GM12878 (cell line): ENCODE measurements at regions not wholly inside any gene's neighbourhood (a gene's known extent, or its start where the extent isn't known, plus 50 kb on each side); places are given as distances from the start of the nearest gene placed in this dataset.

Experiments used
- ATAC-seq: fragments of 200-7000 bp; cut with Tn5 transposase; 3 replicates; pipeline ENCODE4 v1.9.1; 2020; ENCODE audit warnings: mild to moderate bottlenecking, moderate library complexity
- BruUV-seq: library from RNA; stranded (reverse); fragments of 400-500 nt; replicated peaks from 2 replicates; lab custom pipeline; 2021; lab: Mats Ljungman, UMichigan
- CTCF ChIA-PET: fragments of 300-600 bp; sonication (Branson Sonifier 250); formaldehyde crosslinking; extraction: SDS; loops from one replicate; lab custom pipeline; 2021; ENCODE audit warnings: inconsistent platforms; lab: Yijun Ruan, JAX
- POLR2A ChIA-PET: fragments of 350-600 bp; formaldehyde crosslinking; extraction: SDS; loops from one replicate; lab custom pipeline; 2021; ENCODE audit warnings: inconsistent platforms; lab: Charles Lee
- RAD21 ChIA-PET: fragments of 300-600 bp; sonication (Branson Sonifier 250); formaldehyde crosslinking; loops from one replicate; lab custom pipeline; 2023; ENCODE audit warnings: antibody characterized with exemption; ENCODE audit not compliant: unreplicated experiment; lab: Charles Lee
- SMC1A ChIA-PET: fragments of 300-600 bp; sonication (Branson Sonifier 250); formaldehyde crosslinking; loops from one replicate; lab custom pipeline; 2023; ENCODE audit not compliant: unreplicated experiment, uncharacterized antibody; lab: Charles Lee
- DNase-seq: peaks from one replicate; pipeline ENCODE4 v3.0.0-alpha.2; 2011; ENCODE audit warnings: low read depth, low spot score
- FAIRE-seq: peaks from 3 replicates; lab custom pipeline; 2011; peaks lifted over from hg19 to GRCh38; lab: Jason Lieb, UNC
- H2AFZ ChIP-seq: 2 replicates; pipeline ENCODE4 v1.6.0; 2011; ENCODE audit warnings: low read depth, low read length, control low read depth; ENCODE audit not compliant: control insufficient read depth
- H3K27ac ChIP-seq: 2 replicates; pipeline ENCODE4 v1.5.1; 2011; ENCODE audit warnings: control low read depth; ENCODE audit not compliant: control insufficient read depth, insufficient read depth
- H3K27me3 ChIP-seq, 2 experiments: replicated peaks in 1 of 2; 2 replicates each; pipeline versions ENCODE4 v1.6.0 to v1.6.1; 2011; ENCODE audit warnings: low read length in 1 of 2; ENCODE audit not compliant: control insufficient read depth in 2 of 2, insufficient read depth in 2 of 2
- H3K36me3 ChIP-seq, 2 experiments: 2 replicates each; pipeline ENCODE4 v1.5.1; 2011; ENCODE audit warnings: low read length in 1 of 2; ENCODE audit not compliant: control insufficient read depth in 2 of 2, insufficient read depth in 2 of 2
- H3K4me1 ChIP-seq: 2 replicates; pipeline ENCODE4 v1.6.1; 2011; ENCODE audit warnings: mild to moderate bottlenecking, low read length, moderate library complexity, mixed read lengths; ENCODE audit not compliant: control insufficient read depth, insufficient read depth
- H3K4me2 ChIP-seq: 2 replicates; pipeline ENCODE4 v1.6.0; 2011; ENCODE audit warnings: control low read depth; ENCODE audit not compliant: control insufficient read depth, insufficient read depth
- H3K4me3 ChIP-seq: fragments of 200-600 bp; sonication (generic); 2 replicates; pipeline ENCODE4 v1.5.1; 2016
- H3K79me2 ChIP-seq: 2 replicates; pipeline ENCODE4 v1.6.0; 2011; ENCODE audit warnings: low read length; ENCODE audit not compliant: control insufficient read depth, insufficient read depth
- H3K9ac ChIP-seq: 2 replicates; pipeline ENCODE4 v1.8.0; 2011; ENCODE audit warnings: low read length, control low read depth, mixed read lengths; ENCODE audit not compliant: control insufficient read depth, insufficient read depth
- H3K9me3 ChIP-seq: replicated peaks from 3 replicates; pipeline ENCODE4 v1.5.1; 2011; ENCODE audit warnings: mild to moderate bottlenecking, low read length; ENCODE audit not compliant: control insufficient read depth, insufficient read depth
- H4K20me1 ChIP-seq: 2 replicates; pipeline ENCODE4 v1.6.0; 2011; ENCODE audit not compliant: control insufficient read depth, insufficient read depth
- KAT2A ChIP-seq: conservative IDR thresholded peaks from 2 replicates; pipeline ENCODE4 v1.6.1; 2011; ENCODE audit warnings: low read depth, low read length; ENCODE audit not compliant: control insufficient read depth
- MEF2B ChIP-seq: fragments of 450-650 bp; IDR thresholded peaks from 2 replicates; pipeline ENCODE4 v1.6.1; 2018; ENCODE audit warnings: mild to moderate bottlenecking, moderate library complexity; ENCODE audit not compliant: partially characterized antibody, poor library complexity, severe bottlenecking
- MXI1 ChIP-seq: fragments of 150-350 bp; IDR thresholded peaks from 2 replicates; pipeline ENCODE4 v1.6.1; 2011; ENCODE audit warnings: low read depth, mild to moderate bottlenecking, inconsistent platforms, low read length, improper control_type of control experiment
- NFYB ChIP-seq: IDR thresholded peaks from 2 replicates; pipeline ENCODE4 v1.6.1; 2011; ENCODE audit warnings: low read depth, mild to moderate bottlenecking, low read length, improper control_type of control experiment, moderate library complexity; ENCODE audit not compliant: insufficient read depth
- POLR2AphosphoS5 ChIP-seq: IDR thresholded peaks from 2 replicates; pipeline ENCODE4 v1.6.1; 2011; ENCODE audit warnings: mild to moderate bottlenecking, low read length, inconsistent platforms
- RBBP5 ChIP-seq: fragments of 200-600 bp; sonication (generic); conservative IDR thresholded peaks from 2 replicates; pipeline ENCODE4 v1.6.1; 2016
- SIX5 ChIP-seq: IDR thresholded peaks from 2 replicates; pipeline ENCODE4 v1.6.1; 2011; ENCODE audit warnings: mild to moderate bottlenecking, low read depth, low read length, moderate library complexity; ENCODE audit not compliant: severe bottlenecking
- SMAD5 ChIP-seq: IDR thresholded peaks from 2 replicates; pipeline ENCODE4 v1.6.1; 2016; ENCODE audit warnings: antibody characterized with exemption, low read depth
- SMARCA5 ChIP-seq: fragments of 450-650 bp; IDR thresholded peaks from 2 replicates; pipeline ENCODE4 v1.6.1; 2017; ENCODE audit warnings: mild to moderate bottlenecking
- SREBF1 ChIP-seq: IDR thresholded peaks from 2 replicates; pipeline ENCODE4 v1.6.1; 2012; ENCODE audit warnings: mild to moderate bottlenecking, low read length
- SREBF2 ChIP-seq: IDR thresholded peaks from 2 replicates; pipeline ENCODE4 v1.6.1; 2012; ENCODE audit warnings: mild to moderate bottlenecking, low read length
- ZBED1 ChIP-seq: IDR thresholded peaks from 2 replicates; pipeline ENCODE4 v1.6.1; 2016; ENCODE audit warnings: borderline replicate concordance
- WGBS: methylation state at CpG from one replicate; pipeline ENCODE4 v1.1.6; 2016; ENCODE audit warnings: low lambda C conversion rate; ENCODE audit not compliant: insufficient replicate concordance, insufficient coverage; ENCODE audit errors: missing lambda C conversion rate; 5-methylcytosine and 5-hydroxymethylcytosine counted together
- in situ Hi-C: fragments of 300-500 bp; cut with MboI; formaldehyde crosslinking; loops from 9 replicates; pipeline ENCODE4 v1.14.3; 2018; ENCODE audit warnings: mixed read lengths
- intact Hi-C: fragments of 100-400 bp; cut with micrococcal nuclease; formaldehyde crosslinking; loops from one replicate; pipeline ENCODE4 v1.14.2; 2022; ENCODE audit not compliant: unreplicated experiment

DNA sequence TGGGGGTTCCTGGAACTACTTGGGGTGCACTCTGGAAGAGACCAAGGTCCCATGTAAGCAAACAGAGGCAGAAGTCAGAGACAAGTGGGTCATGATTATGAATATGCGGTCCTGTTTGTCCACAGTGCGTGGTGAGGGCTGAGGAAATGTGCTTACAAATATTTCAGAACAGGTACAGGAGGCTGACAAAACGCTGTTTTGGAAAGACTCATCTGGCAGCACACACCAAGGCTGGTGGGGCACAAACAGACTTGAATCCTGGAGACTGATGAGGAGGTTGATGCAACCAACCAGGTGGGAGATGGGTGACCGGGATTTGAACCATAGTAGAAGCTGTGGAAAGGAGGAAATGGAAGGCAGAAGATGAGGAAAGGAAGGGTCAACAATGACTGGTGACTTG, 83.8 kb downstream of the ADRB2 start (continued):
- TF ChIP-seq MEF2B, result no peak
- no peak for TF ChIP-seq ZBED1
- TF ChIP-seq SIX5, result no peak
- TF ChIP-seq NFYB, result no peak
- no peak for TF ChIP-seq KAT2A
- TF ChIP-seq SMARCA5, result no peak

DNA sequence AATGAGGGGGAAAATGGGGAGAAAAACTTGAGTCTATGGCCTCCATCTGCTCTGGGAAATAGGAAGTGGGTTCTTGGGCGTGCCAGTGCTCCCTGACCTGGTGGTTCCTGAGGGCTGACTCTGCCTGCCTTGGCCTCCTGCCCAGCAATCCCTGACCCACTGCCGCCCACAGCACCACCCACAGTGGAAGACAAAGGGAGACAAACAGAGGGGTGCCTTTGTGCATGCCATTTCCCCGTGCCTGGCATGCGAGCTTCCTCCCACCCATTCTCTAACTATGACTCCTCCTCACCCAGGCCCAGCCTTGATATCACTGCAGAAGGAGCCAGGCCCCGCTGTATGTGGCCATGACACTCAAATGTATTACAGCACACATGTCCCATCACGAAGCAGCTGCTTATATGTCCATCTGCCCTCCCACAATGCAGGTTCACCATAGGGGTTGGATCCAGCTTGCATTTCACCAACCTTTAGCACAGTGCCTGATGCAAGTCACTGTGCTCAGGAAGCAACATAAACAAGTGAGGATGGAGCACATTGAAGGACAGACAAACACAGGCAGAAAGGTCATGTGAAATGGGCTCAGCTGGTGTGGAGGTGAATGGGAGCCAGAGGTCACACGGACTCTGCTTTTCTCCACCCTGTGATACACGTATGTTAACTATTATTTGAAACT, 84.4 kb downstream of the ADRB2 start:
- Histone ChIP-seq H3K27ac (no peak overlapping the region), H3K27me3 (no peaks in the 10 kb centered on the region; a peak in 1 of 4 replicates), H3K9ac (no peak overlapping the region), H3K36me3 (no peaks in the 10 kb centered on the region), H3K4me2 (no peak overlapping the region), H2AFZ (no peak overlapping the region), H3K9me3 (no peaks in the 10 kb centered on the region), H3K4me1 (no peaks in the 10 kb centered on the region; the same call in 1 of the 2 replicates), H3K79me2 (no peaks in the 10 kb centered on the region), H3K4me3 (no peak overlapping the region), H4K20me1 (no peaks in the 10 kb centered on the region)
- CTCF ChIA-PET, result interaction anchor here (1.4 to 2.0 kb wide), 2 partner anchors 9 to 47 kb away, joined by 3 to 8 read pairs; no protein-coding TSS in a partner anchor
- 27% methylated on average over 6 of the region's 8 CpGs for WGBS
- ATAC-seq, result no peak
- no peak for DNase-seq
- POLR2A ChIA-PET, result no interaction called here
- RAD21 ChIA-PET, result no interaction called here
- no peak for FAIRE-seq
- in situ Hi-C loops (no loop called here), intact Hi-C loops (no loop called here)
- BruUV-seq, result no TSS peak
- TF ChIP-seq SMAD5 (no peak), RBBP5 (no peak), MXI1 (no peak), SREBF2 (no peak), POLR2AphosphoS5 (no peak), SREBF1 (no peak)
- SMC1A ChIA-PET, result interaction anchor here (2.0 kb wide), 1 partner anchor 17 kb away, joined by 5 read pairs; no protein-coding TSS in a partner anchor
